Transverse colon (tissue), 4 donors: ENCODE measurements at regions not wholly inside any gene's neighbourhood (a gene's known extent, or its start where the extent isn't known, plus 50 kb on each side); places are given as distances from the start of the nearest gene placed in this dataset.

Experiments
- DNase-seq: peaks from one replicate; pipeline ENCODE4 v3.0.0-alpha.2; 2019
- H3K27ac ChIP-seq, 4 donors: fragments of 200-600 bp; sonication (generic); 2 replicates each; pipeline ENCODE4 v1.5.1; 2016 to 2018; ENCODE audit warnings: inconsistent platforms in 4 of 4
- H3K27me3 ChIP-seq: fragments of 200-600 bp; sonication (generic); 2 replicates; pipeline ENCODE4 v1.5.1; 2017; ENCODE audit warnings: inconsistent platforms
- H3K36me3 ChIP-seq, 4 donors: fragments of 200-600 bp; sonication (generic); 2 replicates each; pipeline ENCODE4 v1.5.1; 2017 to 2019; ENCODE audit warnings: inconsistent platforms in 4 of 4
- H3K4me1 ChIP-seq, 4 donors: fragments of 200-600 bp; sonication (generic); 2 replicates each; pipeline ENCODE4 v1.5.1; 2017 to 2020; ENCODE audit warnings: inconsistent platforms in 4 of 4
- H3K4me3 ChIP-seq, 4 donors: fragments of 200-600 bp; sonication (generic); 1 replicate in 1 of 4; 2 replicates in 3 of 4; pipeline versions ENCODE4 v1.5.1 to v1.6.1; 2017 to 2019; ENCODE audit warnings: inconsistent platforms in 4 of 4
- H3K9me3 ChIP-seq, 2 donors: fragments of 200-600 bp; sonication (generic); 2 replicates each; pipeline ENCODE4 v1.5.1; 2017 to 2019; ENCODE audit warnings: inconsistent platforms in 2 of 2
- CTCF ChIP-seq, 5 experiments: fragments of 200-600 bp in 3 of 5; fragments of 450-650 bp in 2 of 5; sonication (generic) in 3 of 5; IDR thresholded peaks; 1 replicate in 2 of 5; 2 replicates in 3 of 5; pipeline ENCODE4 v1.5.1; 2016 to 2017; ENCODE audit warnings: antibody characterized with exemption in 5 of 5, inconsistent platforms in 3 of 5, mild to moderate bottlenecking in 2 of 5, moderate library complexity in 1 of 5
- EP300 ChIP-seq: sonication (generic); formaldehyde crosslinking; IDR thresholded peaks from one replicate; pipeline ENCODE4 v1.6.1; 2017; ENCODE audit warnings: antibody characterized with exemption, low read depth
- POLR2A ChIP-seq: fragments of 450-650 bp; IDR thresholded peaks from one replicate; pipeline ENCODE4 v1.6.1; 2016; ENCODE audit warnings: antibody characterized with exemption, mild to moderate bottlenecking, moderate library complexity
- POLR2AphosphoS5 ChIP-seq, 3 donors: sonication (generic); formaldehyde crosslinking; IDR thresholded peaks; one replicate each; pipeline ENCODE4 v1.6.1; 2016; ENCODE audit warnings: antibody characterized with exemption in 3 of 3
- WGBS, 2 donors: methylation state at CpG; one replicate each; pipeline ENCODE4 v1.1.5; 2018; ENCODE audit warnings: low coverage in 1 of 2; 5-methylcytosine and 5-hydroxymethylcytosine counted together
- in situ Hi-C, 4 donors: fragments of 200-750 bp; cut with MboI; loops; one replicate each; pipeline versions ENCODE4 v1.15.0 to v1.15.1; 2017; ENCODE audit warnings: low sequenced_read_pairs in 3 of 4, low pct_ligation_motif_present in 1 of 4, low pct_unique_long_range_greater_than_20kb in 1 of 4
- intact Hi-C: fragments of 100-400 bp; cut with DNase I; formaldehyde crosslinking; loops from one replicate; pipeline ENCODE4 v1.15.1; 2023; ENCODE audit warnings: low total_unique reads

- in situ Hi-C loops: no loop called here
- Histone ChIP-seq H3K36me3 (no peaks in the 10 kb centered on the region), H3K4me1 (no peaks in the 10 kb centered on the region), H3K27ac (no peak overlapping the region), H3K9me3 (no peaks in the 10 kb centered on the region), H3K4me3 (no peak overlapping the region), H3K27me3 (no peaks in the 10 kb centered on the region)
- TF ChIP-seq EP300: no peak
- TF ChIP-seq POLR2AphosphoS5 (IDR thresholded peaks at IDR 0.05): no peak
- no peak for TF ChIP-seq POLR2A
- TF ChIP-seq CTCF (IDR thresholded peaks at IDR 0.05): no peak
- no peak for DNase-seq
- 81 to 89% methylated on average over 3 to 4 of the region's 4 CpGs for WGBS, 2 donors
- intact Hi-C loops: no loop called here
Observed at GRCh38 chr13:95432141-95432540, 120.4 kb upstream of the CLDN10 start.

- Histone ChIP-seq H3K27me3 (no peaks in the 10 kb centered on the region), H3K4me1 (no peaks in the 10 kb centered on the region), H3K36me3 (no peaks in the 10 kb centered on the region), H3K4me3 (no peak overlapping the region), H3K27ac (no peak overlapping the region), H3K9me3 (no peaks in the 10 kb centered on the region)
- TF ChIP-seq CTCF (IDR thresholded peaks at IDR 0.05) (no peak), POLR2A (no peak), EP300 (no peak), POLR2AphosphoS5 (IDR thresholded peaks at IDR 0.05) (no peak)
- intact Hi-C loops (no loop called here), in situ Hi-C loops (no loop called here)
- DNase-seq: no peak
- 91 to 98% methylated on average over 11 to 21 of the region's 21 CpGs for WGBS, 2 donors
Observed at GRCh38 chr13:95433537-95433936, 119.0 kb upstream of the CLDN10 start.

- H3K27ac ChIP-seq: no peak overlapping the region
Observed at GRCh38 chr13:95434111-95434510, 118.4 kb upstream of the CLDN10 start.

GRCh38 chr13:95437561-95437960 is 115.0 kb upstream of the CLDN10 start:
- intact Hi-C loops (no loop called here), in situ Hi-C loops (no loop called here)
- no peak for DNase-seq
- WGBS, 2 donors: 89 to 100% methylated on average over 3 to 7 of the region's 7 CpGs
- H3K27me3 ChIP-seq: no peaks in the 10 kb centered on the region
- H3K9me3 ChIP-seq: no peaks in the 10 kb centered on the region
- TF ChIP-seq CTCF (IDR thresholded peaks at IDR 0.05) (no peak), POLR2A (no peak), POLR2AphosphoS5 (IDR thresholded peaks at IDR 0.05) (no peak), EP300 (no peak)
- H3K36me3 ChIP-seq: no peaks in the 10 kb centered on the region
- no peaks in the 10 kb centered on the region for H3K4me1 ChIP-seq
- no peak overlapping the region for H3K4me3 ChIP-seq
- H3K27ac ChIP-seq: no peak overlapping the region

More at GRCh38 chr13:95434111-95434510, 118.4 kb upstream of the CLDN10 start:
- no peak for DNase-seq
- no peaks in the 10 kb centered on the region for H3K9me3 ChIP-seq
- H3K4me1 ChIP-seq: no peaks in the 10 kb centered on the region
- in situ Hi-C loops (no loop called here), intact Hi-C loops (no loop called here)
- no peaks in the 10 kb centered on the region for H3K36me3 ChIP-seq
- H3K27me3 ChIP-seq: no peaks in the 10 kb centered on the region
- no peak overlapping the region for H3K4me3 ChIP-seq
- TF ChIP-seq POLR2AphosphoS5 (IDR thresholded peaks at IDR 0.05) (no peak), EP300 (no peak), POLR2A (no peak), CTCF (IDR thresholded peaks at IDR 0.05) (no peak)
